H9 (cell line): ENCODE measurements at regions not wholly inside any gene's neighbourhood (a gene's known extent, or its start where the extent isn't known, plus 50 kb on each side); places are given as distances from the start of the nearest gene placed in this dataset.

ENCODE experiments used
- DNase-seq: peaks from one replicate; pipeline ENCODE4 v3.0.0-alpha.2; 2017
- H2AFZ ChIP-seq: one replicate; pipeline ENCODE4 v1.6.1; 2013; ENCODE audit warnings: mild to moderate bottlenecking, low read length, control low read depth, moderate library complexity
- H2AK5ac ChIP-seq: 2 replicates; pipeline ENCODE4 v1.6.1; 2013; ENCODE audit warnings: low read length, control low read depth, mixed read lengths; ENCODE audit not compliant: insufficient read length
- H2BK120ac ChIP-seq: one replicate; pipeline ENCODE4 v1.6.1; 2013; ENCODE audit warnings: low read depth, mild to moderate bottlenecking, low read length, control low read depth, inconsistent platforms; ENCODE audit not compliant: poor library complexity, severe bottlenecking
- H2BK12ac ChIP-seq: 2 replicates; pipeline ENCODE4 v1.6.1; 2013; ENCODE audit warnings: low read length, control low read depth, mixed read lengths, low read depth; ENCODE audit not compliant: insufficient read length
- H2BK15ac ChIP-seq: 2 replicates; pipeline ENCODE4 v1.6.1; 2013; ENCODE audit warnings: low read depth, low read length, control low read depth
- H2BK20ac ChIP-seq: one replicate; pipeline ENCODE4 v1.6.1; 2013; ENCODE audit warnings: low read depth, mild to moderate bottlenecking, low read length, control low read depth, inconsistent platforms; ENCODE audit not compliant: poor library complexity, severe bottlenecking
- H2BK5ac ChIP-seq: 2 replicates; pipeline ENCODE4 v1.6.1; 2013; ENCODE audit warnings: low read length, control low read depth, mixed read lengths; ENCODE audit not compliant: insufficient read length
- H3K14ac ChIP-seq: 2 replicates; pipeline ENCODE4 v1.6.1; 2013; ENCODE audit warnings: low read length, control low read depth; ENCODE audit not compliant: insufficient read depth
- H3K18ac ChIP-seq: 2 replicates; pipeline ENCODE4 v1.6.1; 2013; ENCODE audit warnings: low read depth, mild to moderate bottlenecking, mixed read lengths, low read length, control low read depth; ENCODE audit not compliant: insufficient read length
- H3K23ac ChIP-seq: 2 replicates; pipeline ENCODE4 v1.6.1; 2013; ENCODE audit warnings: low read length, control low read depth, mixed read lengths, low read depth; ENCODE audit not compliant: insufficient read length
- H3K23me2 ChIP-seq: 2 replicates; pipeline ENCODE4 v1.6.1; 2013; ENCODE audit warnings: low read depth, mild to moderate bottlenecking, mixed read lengths, low read length, control low read depth; ENCODE audit not compliant: insufficient read length, poor library complexity, severe bottlenecking
- H3K27ac ChIP-seq: 2 replicates; pipeline ENCODE4 v1.5.1; 2013; ENCODE audit warnings: low read length, control low read depth, mixed read lengths, low read depth; ENCODE audit not compliant: insufficient read length
- H3K27me3 ChIP-seq: 2 replicates; pipeline ENCODE4 v1.6.1; 2013; ENCODE audit warnings: low read length, control low read depth, inconsistent platforms; ENCODE audit not compliant: insufficient read depth
- H3K4ac ChIP-seq: 2 replicates; pipeline ENCODE4 v1.6.1; 2013; ENCODE audit warnings: low read depth, mild to moderate bottlenecking, control low read depth, inconsistent platforms, low read length, moderate library complexity
- H3K4me1 ChIP-seq: 2 replicates; pipeline ENCODE4 v1.6.1; 2013; ENCODE audit warnings: low read length, control low read depth, inconsistent platforms; ENCODE audit not compliant: insufficient read depth
- H3K4me2 ChIP-seq: 2 replicates; pipeline ENCODE4 v1.6.1; 2013; ENCODE audit warnings: low read length, control low read depth, mixed read lengths; ENCODE audit not compliant: insufficient read length, insufficient read depth
- H3K56ac ChIP-seq: 2 replicates; pipeline ENCODE4 v1.6.1; 2013; ENCODE audit warnings: low read depth, mild to moderate bottlenecking, mixed read lengths, low read length, control low read depth; ENCODE audit not compliant: insufficient read length
- H3K79me1 ChIP-seq: 2 replicates; pipeline ENCODE4 v1.6.1; 2013; ENCODE audit warnings: low read depth, mild to moderate bottlenecking, moderate library complexity, low read length, control low read depth, inconsistent platforms; ENCODE audit not compliant: insufficient read depth, poor library complexity, severe bottlenecking
- H3K79me2 ChIP-seq: 2 replicates; pipeline ENCODE4 v1.6.1; 2013; ENCODE audit warnings: low read length, control low read depth, inconsistent platforms; ENCODE audit not compliant: insufficient read depth
- H3K9ac ChIP-seq: 2 replicates; pipeline ENCODE4 v1.6.1; 2013; ENCODE audit warnings: low read length, control low read depth, mixed read lengths; ENCODE audit not compliant: insufficient read length; ENCODE audit errors: extremely low read depth
- H3K9me3 ChIP-seq: one replicate; pipeline ENCODE4 v1.6.1; 2013; ENCODE audit warnings: low read depth, low read length, inconsistent platforms; ENCODE audit not compliant: control insufficient read depth
- H3T11ph ChIP-seq: one replicate; pipeline ENCODE4 v1.6.1; 2013; ENCODE audit warnings: mild to moderate bottlenecking, low read length, control low read depth, inconsistent platforms
- H4K20me1 ChIP-seq: one replicate; pipeline ENCODE4 v1.6.1; 2013; ENCODE audit not compliant: control insufficient read depth, insufficient read length, insufficient read depth
- H4K5ac ChIP-seq: 2 replicates; pipeline ENCODE4 v1.6.1; 2013; ENCODE audit warnings: low read depth, mild to moderate bottlenecking, mixed read lengths, low read length, control low read depth; ENCODE audit not compliant: insufficient read length
- H4K8ac ChIP-seq: replicated peaks from 2 replicates; pipeline ENCODE4 v1.6.1; 2013; ENCODE audit warnings: low read length, control low read depth, mixed read lengths, low read depth; ENCODE audit not compliant: insufficient read length
- H4K91ac ChIP-seq: 2 replicates; pipeline ENCODE4 v1.6.1; 2013; ENCODE audit warnings: low read depth, mild to moderate bottlenecking, moderate library complexity, mixed read lengths, low read length, control low read depth; ENCODE audit not compliant: insufficient read length
- H3K27ac Mint-ChIP-seq, 3 experiments: 2 replicates in 2 of 3; 3 replicates in 1 of 3; pipeline ENCODE4 v1.8.0; 2020 to 2021; ENCODE audit warnings: mixed read lengths in 3 of 3, mild to moderate bottlenecking in 1 of 3, moderate library complexity in 1 of 3
- H3K27me3 Mint-ChIP-seq: 2 replicates; pipeline ENCODE4 v1.8.0; 2021; ENCODE audit warnings: low read depth, mild to moderate bottlenecking, moderate library complexity, mixed read lengths
- H3K36me3 Mint-ChIP-seq, 3 experiments: 2 replicates in 2 of 3; 3 replicates in 1 of 3; pipeline ENCODE4 v1.8.0; 2020 to 2021; ENCODE audit warnings: low read depth in 3 of 3, mixed read lengths in 3 of 3; ENCODE audit not compliant: insufficient read depth in 1 of 3
- H3K4me1 Mint-ChIP-seq, 2 experiments: 2 replicates each; pipeline ENCODE4 v1.8.0; 2020; ENCODE audit warnings: mixed read lengths in 2 of 2
- H3K4me3 Mint-ChIP-seq, 2 experiments: 2 replicates in 1 of 2; 3 replicates in 1 of 2; pipeline ENCODE4 v1.8.0; 2020 to 2021; ENCODE audit warnings: mild to moderate bottlenecking in 2 of 2, mixed read lengths in 2 of 2, moderate library complexity in 1 of 2
- H3K9me3 Mint-ChIP-seq, 2 experiments: 2 replicates in 1 of 2; 3 replicates in 1 of 2; pipeline ENCODE4 v1.8.0; 2020; ENCODE audit warnings: mild to moderate bottlenecking in 2 of 2, mixed read lengths in 2 of 2, moderate library complexity in 1 of 2
- CTCF ChIP-seq: fragments of 200-600 bp; sonication (generic); conservative IDR thresholded peaks from 3 replicates; pipeline ENCODE4 v1.8.0; 2021; ENCODE audit warnings: antibody characterized with exemption, mild to moderate bottlenecking
- WGBS: extraction: QIAGEN DNeasy Blood & Tissue Kit; methylation state at CpG from one replicate; pipeline ENCODE4 v1.1.7; 2013; ENCODE audit warnings: missing lambda C conversion rate, low lambda C conversion rate, mixed read lengths; ENCODE audit not compliant: insufficient read length; ENCODE audit errors: extremely low coverage; 5-methylcytosine and 5-hydroxymethylcytosine counted together

- no peak overlapping the region for H3K4me2 ChIP-seq
- H3K4me1 Mint-ChIP-seq, result peaks cover 13 to 20% of the 10 kb centered on the region in 2 experiments
- no CpG with 5 or more reads among the region's 3 CpGs for WGBS
- H3K4ac ChIP-seq, result no peak overlapping the region
- no peaks in the 10 kb centered on the region for H4K20me1 ChIP-seq
- H4K91ac ChIP-seq, result no peak overlapping the region
- H3K56ac ChIP-seq, result no peak overlapping the region
- no peak overlapping the region for H3K4me3 Mint-ChIP-seq
- H2BK20ac ChIP-seq, result no peak overlapping the region
- no peak overlapping the region for H2BK120ac ChIP-seq
- H2AFZ ChIP-seq, result no peak overlapping the region
- no peaks in the 10 kb centered on the region for H3K9me3 ChIP-seq
- no peak for DNase-seq
- H3K23ac ChIP-seq, result no peak overlapping the region
- peaks cover 0 to 6% of the 10 kb centered on the region in 2 experiments; a peak in 2 of 5 replicates for H3K9me3 Mint-ChIP-seq
- H2BK5ac ChIP-seq, result no peak overlapping the region
- H4K5ac ChIP-seq, result no peak overlapping the region
- no peak overlapping the region for H3K18ac ChIP-seq
- no peak overlapping the region for H3K27ac ChIP-seq
- H3K27me3 ChIP-seq, result no peaks in the 10 kb centered on the region
- H3K79me2 ChIP-seq, result no peaks in the 10 kb centered on the region
- no peaks in the 10 kb centered on the region for H3K79me1 ChIP-seq
- H3K27ac Mint-ChIP-seq, result peak overlapping the region in 1 of 3 experiments; percentile 27; a peak in 2 of 7 replicates
- no peak overlapping the region for H2BK15ac ChIP-seq
- no peak overlapping the region for H3K9ac ChIP-seq
- no peak overlapping the region for H3K14ac ChIP-seq
- TF ChIP-seq CTCF, result no peak
- no peaks in the 10 kb centered on the region; the same call in 1 of the 2 replicates for H3K27me3 Mint-ChIP-seq
- peaks cover 6% of the 10 kb centered on the region; the same call in 1 of the 2 replicates for H3K4me1 ChIP-seq
- no peak overlapping the region for H2BK12ac ChIP-seq
- no peak overlapping the region for H2AK5ac ChIP-seq
- no peak overlapping the region for H4K8ac ChIP-seq
- no peaks in the 10 kb centered on the region for H3K23me2 ChIP-seq
- no peak overlapping the region for H3T11ph ChIP-seq
- peaks cover 0 to 3% (median 0%) of the 10 kb centered on the region in 3 experiments; a peak in 2 of 7 replicates for H3K36me3 Mint-ChIP-seq
Measured at GRCh38 chr5:54720341-54720740, 202.8 kb downstream of the SNX18 start.
